Head of caudate nucleus (tissue), 42 donors: ENCODE measurements at regions not wholly inside any gene's neighbourhood (a gene's known extent, or its start where the extent isn't known, plus 50 kb on each side); places are given as distances from the start of the nearest gene placed in this dataset.
"Not testable (repeated sequence)": the region's sequence is repeated elsewhere in the genome, so short reads cannot be mapped to it uniquely, and the experiment has no call there.

Source experiments
- DNase-seq, 42 donors: peaks; one replicate each; pipeline versions ENCODE4 v3.0.0 to v3.0.0-alpha.2; 2020 to 2021; ENCODE audit warnings: mixed read lengths in 7 of 42
- intact Hi-C: fragments of 100-400 bp; cut with DNase I; formaldehyde crosslinking; loops from one replicate; pipeline ENCODE4 v1.15.0; 2022

DNA sequence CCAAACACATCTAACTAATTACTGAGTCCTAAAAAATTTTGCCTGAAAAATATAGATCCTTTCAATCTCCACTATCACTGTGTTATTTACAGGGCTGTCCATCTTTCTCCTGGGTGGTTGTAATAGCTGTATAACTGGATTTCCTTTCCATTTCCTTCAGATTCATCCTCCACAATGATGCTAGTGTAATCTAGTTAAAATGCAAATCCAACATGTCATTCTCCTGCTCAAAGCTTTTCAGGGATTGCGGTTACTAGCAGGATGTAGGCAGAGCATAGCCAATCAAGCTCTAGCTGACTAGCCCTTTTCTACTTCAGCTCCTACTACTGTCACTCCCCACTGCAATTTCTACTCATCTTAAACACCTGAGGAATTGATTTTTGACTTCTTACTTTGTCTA, 283.0 kb downstream of the RAB38 start:
- no peak for DNase-seq
- intact Hi-C loops = no loop called here

GRCh38 chr11:87889126-87889525, 286.1 kb downstream of the RAB38 start:
- intact Hi-C loops = no loop called here
- no peak for DNase-seq

DNA sequence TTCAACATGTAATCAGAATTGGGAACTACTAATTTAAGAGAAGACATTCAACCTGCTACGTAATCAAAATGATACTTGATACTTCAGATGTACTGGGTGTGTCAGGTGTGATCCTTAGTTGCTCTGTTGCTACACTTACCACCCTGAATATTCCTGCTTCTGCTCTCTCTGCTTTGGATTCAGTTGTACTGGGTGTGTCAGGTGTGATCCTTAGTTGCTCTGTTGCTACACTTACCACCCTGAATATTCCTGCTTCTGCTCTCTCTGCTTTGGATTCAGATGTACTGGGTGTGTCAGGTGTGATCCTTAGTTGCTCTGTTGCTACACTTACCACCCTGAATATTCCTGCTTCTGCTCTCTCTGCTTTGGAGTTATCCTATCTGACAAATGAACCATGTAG, 290.2 kb downstream of the RAB38 start:
- DNase-seq, intact Hi-C loops: not testable (repeated sequence)

GRCh38 chr11:87879118-87879517, 296.1 kb downstream of the RAB38 start:
- intact Hi-C loops = no loop called here

DNA sequence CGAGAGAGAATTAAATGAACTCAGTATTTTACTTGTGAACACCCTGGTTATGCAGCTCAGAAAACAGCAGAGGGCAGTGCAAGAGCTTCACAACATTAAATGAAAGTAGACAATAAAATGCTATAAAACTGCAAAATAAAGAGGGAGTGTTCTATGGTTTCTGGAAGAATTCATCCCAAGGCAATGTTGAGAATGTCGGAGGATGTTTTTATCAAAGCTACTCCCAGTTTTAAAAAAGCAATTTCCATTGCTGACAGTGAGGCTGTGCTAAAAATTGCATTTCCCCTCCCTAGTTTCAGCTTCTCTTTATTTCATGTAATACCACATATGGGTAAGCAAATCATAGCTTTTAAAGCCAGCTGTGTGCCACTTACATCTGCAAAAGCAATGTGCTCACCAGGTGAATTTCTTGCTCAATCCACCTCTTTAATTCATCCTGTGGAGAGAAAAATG, 296.8 kb downstream of the RAB38 start:
- intact Hi-C loops = no loop called here
- peak in 24 of 42 donors; percentile 3 to 57 (median 17) for DNase-seq

More at GRCh38 chr11:87879118-87879517, 296.1 kb downstream of the RAB38 start:
- DNase-seq = no peak

DNA sequence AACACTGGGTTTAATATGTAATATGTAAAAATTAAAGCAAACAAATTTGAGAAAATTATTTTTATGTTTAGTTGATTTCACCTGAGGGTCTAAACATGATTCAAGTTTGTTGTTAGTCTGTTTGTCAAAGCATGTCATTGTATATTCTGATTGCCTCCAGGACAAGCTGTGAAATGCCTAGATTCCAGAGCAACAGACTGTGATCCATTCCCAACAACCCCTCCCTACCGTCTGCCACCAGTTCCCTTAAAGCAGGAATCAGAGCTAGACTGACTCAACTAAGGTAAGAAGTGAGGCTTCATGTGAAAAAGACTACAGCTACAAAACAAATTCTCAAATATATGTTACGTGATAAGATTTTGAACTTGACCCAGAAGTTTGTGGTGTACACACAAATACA, 304.2 kb downstream of the RAB38 start:
- DNase-seq = no peak

DNA sequence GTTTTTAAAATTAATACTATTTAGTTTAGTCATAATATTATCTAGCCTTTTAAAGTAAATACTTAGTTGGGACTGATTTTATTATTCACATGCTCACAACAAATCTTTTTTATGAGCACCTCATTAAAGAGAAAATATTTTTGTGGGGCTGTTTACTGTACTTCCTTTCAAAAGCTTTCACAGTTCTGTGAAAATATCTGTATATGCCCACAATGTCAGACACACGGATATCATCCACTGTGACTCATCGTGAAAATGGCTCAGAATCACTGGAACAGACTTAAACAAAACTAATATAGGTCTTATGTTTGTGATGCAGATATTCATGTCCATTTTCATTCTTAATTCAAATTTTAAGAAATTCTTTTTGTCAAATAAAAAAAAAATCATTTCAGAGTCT, 305.2 kb downstream of the RAB38 start:
- no peak for DNase-seq
- intact Hi-C loops = no loop called here

More for the DNA sequence above, 304.2 kb downstream of the RAB38 start:
- intact Hi-C loops = no loop called here

- no peak for DNase-seq
- intact Hi-C loops = no loop called here
Measured at GRCh38 chr11:87866951-87867350, 308.3 kb downstream of the RAB38 start.

DNA sequence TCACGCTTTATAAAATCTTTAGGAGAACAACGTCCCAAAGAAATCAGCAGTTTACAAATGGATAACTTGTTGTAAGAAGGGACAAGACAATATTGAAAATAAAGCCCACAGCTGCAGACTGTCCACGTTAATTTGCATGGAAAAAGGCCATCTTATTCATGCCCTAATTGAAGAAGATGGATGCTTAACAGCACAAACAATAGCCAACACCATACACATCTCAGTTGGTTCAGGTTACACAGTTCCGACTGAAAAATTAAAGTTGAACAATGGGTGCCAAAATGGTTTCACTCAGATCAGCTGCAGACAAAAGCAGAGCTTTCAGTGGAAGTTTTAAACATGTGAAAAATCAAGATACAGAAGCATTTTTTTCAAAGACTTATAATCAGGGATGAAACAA, 314.2 kb downstream of the RAB38 start:
- intact Hi-C loops = no loop called here

GRCh38 chr11:87859636-87860035, 315.6 kb downstream of the RAB38 start:
- intact Hi-C loops = no loop called here
- peak in 1 of 42 donors; percentile 8 for DNase-seq

More for the DNA sequence above, 314.2 kb downstream of the RAB38 start:
- DNase-seq = no peak

DNA sequence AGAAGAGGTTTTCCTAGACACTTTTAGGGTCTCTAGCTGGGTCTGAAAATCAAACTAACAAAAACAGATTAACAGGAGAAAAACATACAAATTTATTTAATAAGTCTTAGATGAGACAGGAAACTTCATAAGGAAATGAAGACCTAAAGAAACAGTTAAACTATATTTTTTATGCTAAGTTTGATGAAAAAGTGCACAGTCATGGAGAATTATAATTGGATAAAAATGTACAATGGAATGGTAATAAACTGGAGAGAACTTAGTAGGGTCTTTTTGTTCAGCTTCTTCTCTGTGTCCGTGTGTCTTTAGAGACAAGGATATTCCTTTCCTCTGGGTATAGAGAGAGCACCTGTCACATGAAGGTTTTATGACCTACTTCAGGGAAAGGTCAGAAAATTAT, 323.4 kb downstream of the RAB38 start:
- intact Hi-C loops = no loop called here
- no peak for DNase-seq

DNA sequence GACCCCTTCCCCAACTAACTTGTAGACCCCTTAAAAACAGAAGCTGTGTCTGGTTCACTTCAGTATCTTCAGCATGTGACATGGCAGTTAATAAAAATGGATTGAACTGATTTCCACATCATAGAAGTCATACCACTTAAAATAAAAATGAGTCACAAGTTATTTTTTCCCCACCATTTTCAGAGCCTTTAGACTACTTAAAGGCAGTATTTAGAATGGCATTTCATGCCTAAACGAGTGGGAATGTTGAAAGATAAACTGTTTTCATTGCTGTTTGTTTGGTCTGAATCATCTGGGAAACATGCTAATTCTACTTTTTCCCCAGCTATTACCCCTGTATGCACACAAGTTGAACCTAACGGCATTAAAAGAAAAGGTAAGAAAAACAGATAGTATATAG, 324.0 kb downstream of the RAB38 start:
- DNase-seq = no peak
- intact Hi-C loops = no loop called here

GRCh38 chr11:87849216-87849615, 326.0 kb downstream of the RAB38 start:
- intact Hi-C loops = no loop called here
- no peak for DNase-seq

DNA sequence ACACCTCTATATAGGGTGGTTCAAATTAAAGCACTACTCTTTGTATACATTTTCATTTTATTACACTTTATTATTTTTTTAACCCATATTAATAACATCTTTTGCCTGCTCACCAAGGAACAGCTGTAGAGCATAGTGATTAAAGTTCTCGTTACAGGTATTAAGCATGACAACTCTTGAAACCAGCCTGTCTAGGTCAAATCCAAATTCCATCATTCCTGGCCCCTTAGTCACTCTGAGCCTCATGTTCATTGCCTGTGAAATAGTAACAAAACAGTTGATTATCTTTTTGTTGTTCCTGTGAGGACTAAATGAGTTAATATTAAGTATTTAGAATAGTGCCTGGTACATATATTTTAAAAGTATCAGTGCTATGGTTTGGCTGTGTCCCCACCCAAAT, 334.5 kb downstream of the RAB38 start:
- intact Hi-C loops = no loop called here
- no peak for DNase-seq

- DNase-seq = no peak
- intact Hi-C loops = no loop called here
Measured at GRCh38 chr11:87832211-87832610, 343.0 kb downstream of the RAB38 start.

- intact Hi-C loops = no loop called here
- DNase-seq = peak in 1 of 42 donors; percentile 6
Measured at GRCh38 chr11:87820011-87820410, 355.2 kb downstream of the RAB38 start.

GRCh38 chr11:87819151-87819550, 356.1 kb downstream of the RAB38 start:
- intact Hi-C loops = no loop called here
- DNase-seq = peak in 15 of 42 donors; percentile 2 to 64 (median 16)

- peak in 1 of 42 donors; percentile 4 for DNase-seq
- intact Hi-C loops = no loop called here
Measured at GRCh38 chr11:87812571-87813365, 362.5 kb downstream of the RAB38 start.

- intact Hi-C loops = no loop called here
- DNase-seq = no peak
Measured at GRCh38 chr11:87810486-87810885, 364.8 kb downstream of the RAB38 start.

GRCh38 chr11:87809256-87809655, 366.0 kb downstream of the RAB38 start:
- no peak for DNase-seq
- intact Hi-C loops = no loop called here

DNA sequence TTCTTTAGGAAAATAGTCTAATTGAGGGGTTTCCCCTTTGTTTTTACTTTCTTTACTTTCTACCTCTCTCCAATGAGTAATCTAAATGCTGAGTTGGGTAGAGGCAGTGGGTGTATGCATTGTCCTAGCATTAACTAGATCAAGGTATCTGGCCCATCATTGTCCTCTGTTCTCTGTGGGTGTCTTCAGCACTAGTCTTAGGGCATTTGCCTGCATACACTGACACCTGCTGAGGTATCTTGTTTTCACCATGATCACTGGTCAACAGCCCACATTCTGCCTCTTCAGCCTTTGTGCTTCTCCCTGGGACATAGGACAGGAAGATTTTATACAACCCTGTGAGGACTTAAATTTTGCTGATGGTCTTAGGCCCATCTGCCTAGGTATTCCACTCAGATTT, 371.1 kb downstream of the RAB38 start:
- no peak for DNase-seq
- intact Hi-C loops = no loop called here
